K562 (cell line): ENCODE measurements at regions not wholly inside any gene's neighbourhood (a gene's known extent, or its start where the extent isn't known, plus 50 kb on each side); places are given as distances from the start of the nearest gene placed in this dataset.

Experiments
- ATAC-seq: fragments of 200-7000 bp; cut with Tn5 transposase; 3 replicates; pipeline ENCODE4 v1.9.1; 2020; ENCODE audit warnings: moderate library complexity
- BruUV-seq: library from RNA; stranded (reverse); fragments of 400-500 nt; replicated peaks from 2 replicates; lab custom pipeline; 2021; lab: Mats Ljungman, UMichigan
- CTCF ChIA-PET: fragments of 300-600 bp; formaldehyde crosslinking; extraction: SDS; loops from one replicate; lab custom pipeline; 2021; ENCODE audit warnings: low intra/inter-chr PET ratio; lab: Yijun Ruan, JAX
- POLR2A ChIA-PET: fragments of 300-600, 350-650 bp; sonication (Branson Sonifier 250); formaldehyde crosslinking; extraction: SDS; loops from one replicate; lab custom pipeline; 2021; ENCODE audit warnings: antibody characterized with exemption, inconsistent platforms; lab: Yijun Ruan, JAX
- DNase-seq, 4 experiments: peaks; one replicate each; pipeline versions ENCODE4 v3.0.0 to v3.0.0-alpha.2; 2011 to 2018; ENCODE audit warnings: low spot score in 3 of 4, mixed read lengths in 3 of 4; ENCODE audit errors: extremely low read depth in 1 of 4
- FAIRE-seq: peaks from 2 replicates; lab custom pipeline; 2011; peaks lifted over from hg19 to GRCh38; lab: Jason Lieb, UNC
- H2AFZ ChIP-seq: 2 replicates; pipeline ENCODE4 v1.6.0; 2011; ENCODE audit warnings: low read depth, low read length, control low read depth, inconsistent platforms
- H3K27ac ChIP-seq: fragments of 200-600 bp; 3 replicates; pipeline ENCODE4 v1.8.0; 2011; ENCODE audit warnings: low read depth, mild to moderate bottlenecking, control low read depth, inconsistent platforms, low read length, moderate library complexity, mixed read lengths; ENCODE audit errors: extremely low read depth
- H3K27me3 ChIP-seq, 2 experiments: fragments of 300-600 bp in 1 of 2; 2 replicates in 1 of 2; 3 replicates in 1 of 2; pipeline versions ENCODE4 v1.6.0 to v1.8.0; 2011; ENCODE audit warnings: inconsistent platforms in 2 of 2, low read length in 2 of 2, mild to moderate bottlenecking in 1 of 2, mixed read lengths in 1 of 2, moderate library complexity in 1 of 2; ENCODE audit not compliant: control insufficient read depth in 2 of 2, insufficient read depth in 2 of 2
- H3K36me3 ChIP-seq: fragments of 300-600 bp; 3 replicates; pipeline ENCODE4 v1.8.0; 2011; ENCODE audit warnings: mild to moderate bottlenecking, low read length, inconsistent platforms; ENCODE audit not compliant: control insufficient read depth, insufficient read depth
- H3K4me1 ChIP-seq, 2 experiments: fragments of 200-600 bp in 1 of 2; replicated peaks in 1 of 2; 2 replicates in 1 of 2; 3 replicates in 1 of 2; pipeline versions ENCODE4 v1.5.1 to v1.8.0; 2011; ENCODE audit warnings: inconsistent platforms in 2 of 2, low read length in 2 of 2, mild to moderate bottlenecking in 1 of 2, mixed read lengths in 1 of 2, moderate library complexity in 1 of 2; ENCODE audit not compliant: control insufficient read depth in 2 of 2, insufficient read depth in 2 of 2
- H3K4me2 ChIP-seq: 2 replicates; pipeline ENCODE4 v1.6.1; 2011; ENCODE audit warnings: low read length, control low read depth, inconsistent platforms, mixed read lengths; ENCODE audit not compliant: insufficient read depth
- H3K4me3 ChIP-seq: fragments of 200-600 bp; sonication (generic), shearing (Covaris generic); 2 replicates; pipeline ENCODE4 v1.5.1; 2016; ENCODE audit warnings: control low read depth, inconsistent platforms
- H3K79me2 ChIP-seq: fragments of 200-600 bp; 3 replicates; pipeline ENCODE4 v1.8.0; 2011; ENCODE audit warnings: low read length, inconsistent platforms; ENCODE audit not compliant: control insufficient read depth, insufficient read depth
- H3K9ac ChIP-seq, 2 experiments: 2 replicates each; pipeline versions ENCODE4 v1.6.0 to v1.6.1; 2011; ENCODE audit warnings: low read depth in 2 of 2, low read length in 2 of 2, control low read depth in 1 of 2, inconsistent platforms in 1 of 2, mild to moderate bottlenecking in 1 of 2, mixed read lengths in 1 of 2; ENCODE audit not compliant: insufficient read depth in 1 of 2
- H3K9me1 ChIP-seq: one replicate; pipeline ENCODE4 v1.6.0; 2011; ENCODE audit warnings: inconsistent platforms, mild to moderate bottlenecking, low read length, moderate library complexity; ENCODE audit not compliant: control insufficient read depth, insufficient read depth
- H3K9me3 ChIP-seq: replicated peaks from 2 replicates; pipeline ENCODE4 v1.5.1; 2011; ENCODE audit warnings: low read depth, low read length, inconsistent platforms; ENCODE audit not compliant: control insufficient read depth, insufficient read depth
- H4K20me1 ChIP-seq: replicated peaks from 2 replicates; pipeline ENCODE4 v1.6.1; 2011; ENCODE audit warnings: low read length, inconsistent platforms, mixed read lengths; ENCODE audit not compliant: control insufficient read depth, insufficient read depth
- ATF7 ChIP-seq: fragments of 450-650 bp; IDR thresholded peaks from 2 replicates; pipeline ENCODE4 v1.7.1; 2014; ENCODE audit warnings: mild to moderate bottlenecking, moderate library complexity
- DACH1 ChIP-seq: fragments of 450-650 bp; IDR thresholded peaks from 2 replicates; pipeline ENCODE4 v1.6.1; 2018; ENCODE audit not compliant: partially characterized antibody
- ESRRA ChIP-seq: fragments of 450-650 bp; IDR thresholded peaks from 2 replicates; pipeline ENCODE4 v1.6.1; 2014; ENCODE audit warnings: low read depth, mild to moderate bottlenecking, moderate library complexity, borderline replicate concordance
- GABPB1 ChIP-seq: sonication (generic); formaldehyde crosslinking; IDR thresholded peaks from 2 replicates; pipeline ENCODE4 v1.8.0; 2022; ENCODE audit warnings: mild to moderate bottlenecking, missing genetic modification reagents
- HNRNPLL ChIP-seq: fragments of 200-400 bp; formaldehyde crosslinking; IDR thresholded peaks from 2 replicates; pipeline ENCODE4 v1.6.1; 2017; ENCODE audit warnings: low read length, low read depth, mild to moderate bottlenecking; ENCODE audit not compliant: poor library complexity, severe bottlenecking
- MECOM ChIP-seq: fragments of 250-450 bp; sonication (Bioruptor Pico); IDR thresholded peaks from 2 replicates; pipeline ENCODE4 v1.8.0; 2022; ENCODE audit warnings: inconsistent platforms
- PHB ChIP-seq: fragments of 250-450 bp; sonication (Bioruptor Pico); IDR thresholded peaks from 2 replicates; pipeline ENCODE4 v1.5.0; 2021
- POLR2AphosphoS5 ChIP-seq: IDR thresholded peaks from 2 replicates; pipeline ENCODE4 v1.6.1; 2011; ENCODE audit warnings: mild to moderate bottlenecking, low read depth, low read length, moderate library complexity; ENCODE audit not compliant: control insufficient read depth, insufficient read depth
- RFX5 ChIP-seq: IDR thresholded peaks from 2 replicates; pipeline ENCODE4 v1.6.1; 2011; ENCODE audit warnings: low read depth, mild to moderate bottlenecking, improper control_type of control experiment, low read length
- SIN3B ChIP-seq: fragments of 450-650 bp; IDR thresholded peaks from 2 replicates; pipeline ENCODE4 v1.6.1; 2017; ENCODE audit warnings: low read depth, mild to moderate bottlenecking, moderate library complexity
- SPI1 ChIP-seq: IDR thresholded peaks from 2 replicates; pipeline ENCODE4 v1.6.1; 2011; ENCODE audit warnings: low read depth, low read length, control low read depth, borderline replicate concordance
- SREBF1 ChIP-seq: fragments of 150-350 bp; IDR thresholded peaks from 2 replicates; pipeline ENCODE4 v1.6.1; 2014; ENCODE audit warnings: antibody characterized with exemption, low read depth, low read length, borderline replicate concordance
- TRIM25 ChIP-seq: fragments of 450-650 bp; IDR thresholded peaks from 2 replicates; pipeline ENCODE4 v1.7.0; 2016; ENCODE audit warnings: borderline replicate concordance
- TRIM28 ChIP-seq: fragments of 450-650 bp; IDR thresholded peaks from 2 replicates; pipeline ENCODE4 v1.6.1; 2017
- ZNF224 ChIP-seq: sonication (generic); formaldehyde crosslinking; IDR thresholded peaks from 2 replicates; pipeline ENCODE4 v1.8.0; 2022; ENCODE audit warnings: mild to moderate bottlenecking, missing genetic modification reagents
- ZNF583 ChIP-seq: fragments of 250-450 bp; sonication (Bioruptor Pico); IDR thresholded peaks from 2 replicates; pipeline ENCODE4 v1.4.0; 2020
- ZNF695 ChIP-seq: fragments of 450-650 bp; formaldehyde crosslinking; IDR thresholded peaks from 2 replicates; pipeline ENCODE4 v1.4.0; 2020; ENCODE audit warnings: mild to moderate bottlenecking, moderate library complexity
- ZNF717 ChIP-seq: fragments of 250-450 bp; sonication (Bioruptor Pico); IDR thresholded peaks from 2 replicates; pipeline ENCODE4 v1.5.0; 2021
- ZNF764 ChIP-seq: fragments of 250-450 bp; sonication (Bioruptor Pico); IDR thresholded peaks from 2 replicates; pipeline ENCODE4 v1.4.0; 2020; ENCODE audit warnings: low read depth, mild to moderate bottlenecking, moderate library complexity
- WGBS: fragments of 100-300 bp; shearing (Covaris generic); methylation state at CpG from one replicate; pipeline ENCODE4 v1.1.6; 2016; ENCODE audit warnings: low coverage, mixed read lengths; ENCODE audit not compliant: insufficient coverage; ENCODE audit errors: missing lambda C conversion rate; 5-methylcytosine and 5-hydroxymethylcytosine counted together
- in situ Hi-C: fragments of 300-500 bp; cut with MboI; formaldehyde crosslinking; loops from 4 replicates; pipeline ENCODE4 v1.15.0; 2018; ENCODE audit warnings: inconsistent platforms, mixed read lengths
- intact Hi-C: fragments of 100-400 bp; cut with micrococcal nuclease; formaldehyde crosslinking; loops from 2 replicates; pipeline ENCODE4 v1.14.2; 2022

GRCh38 chr9:90428517-90428916 lies 214.1 kb downstream of the DIRAS2 start:
- 2% methylated on average over 10 of the region's 10 CpGs for WGBS
- Histone ChIP-seq H3K9me1 (no peaks in the 10 kb centered on the region), H3K4me3 (no peak overlapping the region), H3K4me2 (no peak overlapping the region), H3K9ac (no peak overlapping the region), H3K4me1 (no peaks in the 10 kb centered on the region), H3K27ac (no peak overlapping the region), H4K20me1 (no peaks in the 10 kb centered on the region), H2AFZ (no peak overlapping the region), H3K27me3 (no peaks in the 10 kb centered on the region; a peak in 1 of 5 replicates), H3K79me2 (no peaks in the 10 kb centered on the region), H3K36me3 (no peaks in the 10 kb centered on the region), H3K9me3 (no peaks in the 10 kb centered on the region)
- ChIA-PET POLR2A (no interaction called here), CTCF (no interaction called here)
- in situ Hi-C loops (no loop called here), intact Hi-C loops (no loop called here)
- BruUV-seq: no TSS peak
- DNase-seq: no peak
- TF ChIP-seq SIN3B (no peak), TRIM25 (no peak), MECOM (CRISPR knock-in tag) (no peak), DACH1 (no peak), HNRNPLL (no peak)
- no peak for FAIRE-seq
- ATAC-seq: no peak

- WGBS: 26% methylated on average over 8 of the region's 8 CpGs
- intact Hi-C loops (no loop called here), in situ Hi-C loops (no loop called here)
- Histone ChIP-seq H3K27me3 (no peaks in the 10 kb centered on the region; a peak in 1 of 5 replicates), H3K36me3 (no peaks in the 10 kb centered on the region), H3K27ac (no peak overlapping the region), H4K20me1 (no peaks in the 10 kb centered on the region), H2AFZ (no peak overlapping the region), H3K4me1 (no peaks in the 10 kb centered on the region), H3K9ac (no peak overlapping the region), H3K4me2 (no peak overlapping the region), H3K79me2 (no peaks in the 10 kb centered on the region), H3K9me1 (no peaks in the 10 kb centered on the region), H3K4me3 (no peak overlapping the region), H3K9me3 (no peaks in the 10 kb centered on the region)
- DNase-seq: no peak
- ChIA-PET POLR2A (no interaction called here), CTCF (no interaction called here)
- no peak for FAIRE-seq
- no TSS peak for BruUV-seq
- no peak for ATAC-seq
- TF ChIP-seq ESRRA: no peak
- TF ChIP-seq POLR2AphosphoS5: no peak
- TF ChIP-seq ZNF764 (CRISPR knock-in tag): no peak
- TF ChIP-seq ZNF717 (CRISPR knock-in tag): no peak
- no peak for TF ChIP-seq PHB (CRISPR knock-in tag)
- TF ChIP-seq ZNF224 (CRISPR knock-in tag): no peak
- TF ChIP-seq TRIM28: no peak
- TF ChIP-seq SPI1: no peak
- TF ChIP-seq RFX5: no peak
- TF ChIP-seq ZNF583 (CRISPR knock-in tag): no peak
- TF ChIP-seq SREBF1: no peak
- no peak for TF ChIP-seq ZNF695
- TF ChIP-seq GABPB1 (CRISPR knock-in tag): no peak
- no peak for TF ChIP-seq ATF7
These were observed 209.7 kb downstream of the DIRAS2 start for GRCh38 chr9:90432951-90433350.
